Adrenal gland (tissue), 9 donors: ENCODE measurements at regions not wholly inside any gene's neighbourhood (a gene's known extent, or its start where the extent isn't known, plus 50 kb on each side); places are given as distances from the start of the nearest gene placed in this dataset.
"Not testable (repeated sequence)": the region's sequence is repeated elsewhere in the genome, so short reads cannot be mapped to it uniquely, and the experiment has no call there.

ENCODE experiments used
- DNase-seq, 7 donors: peaks; one replicate each; pipeline ENCODE4 v3.0.0-alpha.2; 2019 to 2020
- H3K27ac ChIP-seq, 5 donors: fragments of 200-600 bp; sonication (generic) in 4 of 5; 1 replicate in 3 of 5; 2 replicates in 2 of 5; pipeline versions ENCODE4 v1.5.1 to v1.8.0; 2016 to 2020; ENCODE audit warnings: mild to moderate bottlenecking in 1 of 5
- H3K27me3 ChIP-seq: fragments of 200-600 bp; 2 replicates; pipeline ENCODE4 v1.8.0; 2021
- H3K36me3 ChIP-seq, 2 donors: fragments of 200-600 bp; replicated peaks in 1 of 2; 1 replicate in 1 of 2; 2 replicates in 1 of 2; pipeline versions ENCODE4 v1.5.1 to v1.8.0; 2018 to 2022
- H3K4me1 ChIP-seq, 2 donors: fragments of 200-600 bp; replicated peaks in 1 of 2; 1 replicate in 1 of 2; 2 replicates in 1 of 2; pipeline versions ENCODE4 v1.5.1 to v1.8.0; 2018 to 2021
- H3K4me3 ChIP-seq, 4 donors: fragments of 200-600 bp; sonication (generic) in 3 of 4; one replicate each; pipeline ENCODE4 v1.5.1; 2016 to 2018
- H3K9me3 ChIP-seq, 3 donors: fragments of 200-600 bp; sonication (generic) in 1 of 3; replicated peaks in 1 of 3; 1 replicate in 2 of 3; 2 replicates in 1 of 3; pipeline versions ENCODE4 v1.5.1 to v1.8.0; 2016 to 2021
- POLR2A ChIP-seq, 2 donors: fragments of 450-650 bp; IDR thresholded peaks; one replicate each; pipeline ENCODE4 v1.6.1; 2017; ENCODE audit warnings: antibody characterized with exemption in 2 of 2, mild to moderate bottlenecking in 2 of 2, moderate library complexity in 1 of 2
- WGBS, 4 donors: extraction: QIAGEN DNeasy Blood & Tissue Kit in 2 of 4; methylation state at CpG; one replicate each; pipeline versions ENCODE4 v1.1.5 to v1.1.7; 2013 to 2017; 5-methylcytosine and 5-hydroxymethylcytosine counted together
- intact Hi-C, 2 donors: fragments of 100-400 bp; cut with DNase I; formaldehyde crosslinking; loops; one replicate each; pipeline versions ENCODE4 v1.14.1 to v1.15.0; 2022 to 2023
- TF ChIP-seq, protein P1 (sequence below), 6 experiments: fragments of 450-650 bp in 4 of 6; fragments of 200-600 bp in 2 of 6; sonication (generic) in 1 of 6; IDR thresholded peaks; 1 replicate in 5 of 6; 2 replicates in 1 of 6; pipeline versions ENCODE4 v1.5.1 to v1.8.0; 2016 to 2021; ENCODE audit warnings: antibody characterized with exemption in 6 of 6, mild to moderate bottlenecking in 2 of 6, moderate library complexity in 1 of 6
- donor health status: healthy with polysubstance abuse.
- donor health status: Bipolar disorder and iron deficiency.
- donor health status: DM: yes; HTN: yes; CAD: no.
- donor health status: DM: no; HTN: no; CAD: no.
- donor health status: DM: no; HTN: no; CAD: no.

DNA sequence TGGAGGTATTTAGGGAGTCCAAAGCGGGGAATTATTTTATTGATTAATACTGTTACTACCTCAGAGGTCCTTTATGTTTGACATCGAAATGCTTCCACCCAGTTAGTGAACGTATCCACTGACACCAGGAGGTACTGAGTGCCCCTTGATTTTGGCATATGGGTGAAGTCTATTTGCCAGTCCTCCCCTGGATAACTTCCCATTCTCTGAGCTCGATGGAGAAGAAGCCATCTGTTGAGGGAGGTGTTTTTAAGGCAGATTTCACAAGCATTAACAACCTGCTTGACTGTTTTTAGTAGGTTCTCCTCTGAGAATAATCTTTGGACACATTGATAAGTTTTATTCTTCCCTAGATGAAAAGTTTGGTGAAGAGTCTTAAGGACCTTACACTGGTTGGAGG, 165.3 kb upstream of the NREP start:
- no peaks in the 10 kb centered on the region for H3K4me1 ChIP-seq
- intact Hi-C loops: no loop called here
- H3K27me3 ChIP-seq: no peaks in the 10 kb centered on the region
- WGBS, 4 donors: 75 to 92% (median 89%) methylated on average over 4 of the region's 4 CpGs
- H3K27ac ChIP-seq: no peak overlapping the region
- H3K36me3 ChIP-seq: no peaks in the 10 kb centered on the region
- H3K4me3 ChIP-seq: no peak overlapping the region
- no peaks in the 10 kb centered on the region for H3K9me3 ChIP-seq
- no peak for TF ChIP-seq POLR2A (IDR thresholded peaks at IDR 0.05)
- TF ChIP-seq, protein P1, sequence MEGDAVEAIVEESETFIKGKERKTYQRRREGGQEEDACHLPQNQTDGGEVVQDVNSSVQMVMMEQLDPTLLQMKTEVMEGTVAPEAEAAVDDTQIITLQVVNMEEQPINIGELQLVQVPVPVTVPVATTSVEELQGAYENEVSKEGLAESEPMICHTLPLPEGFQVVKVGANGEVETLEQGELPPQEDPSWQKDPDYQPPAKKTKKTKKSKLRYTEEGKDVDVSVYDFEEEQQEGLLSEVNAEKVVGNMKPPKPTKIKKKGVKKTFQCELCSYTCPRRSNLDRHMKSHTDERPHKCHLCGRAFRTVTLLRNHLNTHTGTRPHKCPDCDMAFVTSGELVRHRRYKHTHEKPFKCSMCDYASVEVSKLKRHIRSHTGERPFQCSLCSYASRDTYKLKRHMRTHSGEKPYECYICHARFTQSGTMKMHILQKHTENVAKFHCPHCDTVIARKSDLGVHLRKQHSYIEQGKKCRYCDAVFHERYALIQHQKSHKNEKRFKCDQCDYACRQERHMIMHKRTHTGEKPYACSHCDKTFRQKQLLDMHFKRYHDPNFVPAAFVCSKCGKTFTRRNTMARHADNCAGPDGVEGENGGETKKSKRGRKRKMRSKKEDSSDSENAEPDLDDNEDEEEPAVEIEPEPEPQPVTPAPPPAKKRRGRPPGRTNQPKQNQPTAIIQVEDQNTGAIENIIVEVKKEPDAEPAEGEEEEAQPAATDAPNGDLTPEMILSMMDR (IDR thresholded peaks at IDR 0.05): no peak
- no peak for DNase-seq

DNA sequence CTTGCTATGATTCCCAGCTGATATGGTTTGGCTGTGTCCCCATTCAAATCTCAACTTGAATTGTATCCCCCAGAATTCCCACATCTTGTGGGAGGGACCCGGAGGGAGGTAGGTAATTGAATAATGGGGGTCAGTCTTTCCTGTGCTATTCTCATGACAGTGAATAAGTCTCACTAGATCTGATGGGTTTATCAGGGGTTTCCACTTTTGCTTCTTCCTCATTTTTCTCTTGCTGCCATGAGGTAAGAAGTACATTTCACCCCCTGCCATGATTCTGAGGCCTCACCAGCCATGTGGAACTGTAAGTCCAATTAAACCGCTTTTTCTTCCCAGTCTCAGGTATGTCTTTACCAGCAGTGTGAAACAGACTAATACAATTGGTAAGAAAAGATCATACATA, 164.7 kb upstream of the NREP start:
- intact Hi-C loops, H3K27ac ChIP-seq, H3K9me3 ChIP-seq, H3K4me3 ChIP-seq, H3K27me3 ChIP-seq, H3K36me3 ChIP-seq, H3K4me1 ChIP-seq, DNase-seq: not testable (repeated sequence)
- WGBS, 4 donors: 94 to 98% (median 96%) methylated on average over 2 of the region's 2 CpGs

DNA sequence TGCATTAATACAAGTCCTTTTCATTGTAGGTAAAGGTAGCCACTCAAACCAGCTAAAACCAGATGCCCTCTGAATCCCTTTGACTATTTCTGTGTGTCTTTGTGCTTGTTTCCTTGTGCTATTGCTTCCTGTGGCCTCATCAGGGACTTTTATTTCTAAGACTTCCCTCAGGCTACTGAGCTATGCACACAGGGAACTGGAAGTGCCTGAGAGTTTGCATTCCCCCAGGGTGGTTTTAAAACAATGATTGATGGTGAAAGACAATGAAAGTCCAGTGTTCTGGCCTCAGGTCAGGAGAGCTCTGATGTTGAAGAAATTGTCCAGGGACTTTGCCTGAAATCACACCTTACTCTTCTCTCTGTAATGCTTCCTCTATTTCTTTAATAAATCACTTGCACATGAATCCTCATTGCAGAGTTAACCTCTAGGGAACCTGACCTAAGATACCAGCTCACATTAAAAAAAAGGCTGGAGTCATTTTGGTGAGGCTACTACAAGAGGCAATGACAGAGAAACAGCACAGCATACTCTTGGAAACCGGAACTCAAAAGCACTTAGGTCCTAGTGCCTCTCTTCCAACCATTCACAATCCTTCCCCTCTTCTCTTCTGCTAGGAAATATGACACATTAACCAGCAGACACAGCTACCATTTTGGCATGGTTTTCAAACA, 158.1 kb upstream of the NREP start:
- TF ChIP-seq POLR2A (IDR thresholded peaks at IDR 0.05): no peak
- TF ChIP-seq, protein P1 (IDR thresholded peaks at IDR 0.05): no peak
- Histone ChIP-seq H3K36me3 (no peaks in the 10 kb centered on the region), H3K27me3 (peaks cover 3% of the 10 kb centered on the region), H3K9me3 (no peaks in the 10 kb centered on the region), H3K4me1 (no peaks in the 10 kb centered on the region), H3K27ac (no peak overlapping the region), H3K4me3 (no peak overlapping the region)
- no peak for DNase-seq
- intact Hi-C loops: no loop called here
- 54 to 78% (median 70%) methylated on average over 1 of the region's 1 CpG for WGBS, 4 donors

DNA sequence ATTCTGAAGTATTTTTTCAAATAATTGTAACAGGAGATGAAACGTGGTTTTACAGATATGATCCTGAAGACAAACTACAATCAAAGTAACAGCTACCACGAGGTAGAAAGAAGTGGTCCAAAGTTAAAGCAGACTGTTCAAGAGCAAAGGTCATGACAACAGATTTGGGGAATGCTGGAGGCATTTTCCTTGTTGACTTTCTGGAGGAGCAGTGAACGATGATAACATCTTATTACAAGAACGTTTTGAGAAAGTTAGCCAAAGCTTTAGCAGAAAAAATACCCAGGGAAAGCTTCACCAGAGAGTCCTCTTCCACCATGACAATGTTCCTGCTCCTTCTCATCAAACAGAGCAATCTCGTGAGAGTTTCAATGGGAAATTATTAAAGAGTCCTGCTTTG, 145.4 kb upstream of the NREP start:
- DNase-seq: no peak
- Histone ChIP-seq H3K27ac (no peak overlapping the region), H3K36me3 (no peaks in the 10 kb centered on the region), H3K4me1 (no peaks in the 10 kb centered on the region), H3K9me3 (no peaks in the 10 kb centered on the region), H3K27me3 (no peaks in the 10 kb centered on the region), H3K4me3 (no peak overlapping the region)
- WGBS, 4 donors: 56 to 70% (median 60%) methylated on average over 5 of the region's 5 CpGs
- TF ChIP-seq, protein P1 (IDR thresholded peaks at IDR 0.05): no peak
- TF ChIP-seq POLR2A (IDR thresholded peaks at IDR 0.05): no peak
- intact Hi-C loops: no loop called here

DNA sequence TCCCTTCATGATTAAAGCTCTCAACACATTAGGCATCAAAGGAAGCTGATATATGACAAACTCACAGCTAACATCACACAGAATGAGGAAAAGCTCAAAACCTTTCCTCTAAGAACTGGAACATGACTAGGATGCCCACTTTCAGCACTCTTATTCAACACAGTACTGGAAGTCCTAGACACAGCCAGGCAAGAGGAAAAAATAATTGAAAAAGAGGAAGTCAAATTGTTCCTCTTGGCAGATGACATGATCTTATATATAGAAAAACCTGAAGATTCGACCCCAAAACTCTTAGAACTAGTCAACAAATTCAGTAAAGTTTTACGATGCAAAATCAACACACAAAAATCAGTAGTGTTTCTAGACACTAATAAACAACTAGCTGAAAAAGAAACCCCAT, 144.3 kb upstream of the NREP start:
- Histone ChIP-seq H3K4me1 (no peaks in the 10 kb centered on the region), H3K27me3 (no peaks in the 10 kb centered on the region), H3K27ac (no peak overlapping the region), H3K36me3 (no peaks in the 10 kb centered on the region), H3K4me3 (no peak overlapping the region), H3K9me3 (no peaks in the 10 kb centered on the region)
- DNase-seq: no peak
- intact Hi-C loops: no loop called here
- WGBS, 4 donors: 35 to 41% (median 36%) methylated on average over 2 of the region's 2 CpGs
- TF ChIP-seq, protein P1 (IDR thresholded peaks at IDR 0.05): no peak
- no peak for TF ChIP-seq POLR2A (IDR thresholded peaks at IDR 0.05)
